ENCODE measurements at regions not wholly inside any gene's neighbourhood (a gene's known extent, or its start where the extent isn't known, plus 50 kb on each side); places are given as distances from the start of the nearest gene placed in this dataset.

- H3K9me1 ChIP-seq (ENCODE audit: control insufficient read depth, extremely low read depth, insufficient read depth, low read length) = no peaks in the 10 kb centered on the region
- no peaks in the 10 kb centered on the region for H3K79me2 ChIP-seq (ENCODE audit: control insufficient read depth, insufficient read depth, low read length)
- H4K20me1 ChIP-seq (ENCODE audit: control insufficient read depth, extremely low read depth, insufficient read depth, low read length) = no peaks in the 10 kb centered on the region
- dilution Hi-C loops (cut with MboI; ENCODE audit: extremely low pct_ligation_motif_present, low sequenced_read_pairs) = no loop called here
- no peak overlapping the region for H2AFZ ChIP-seq (ENCODE audit: control insufficient read depth, low read length)
- no peaks in the 10 kb centered on the region for H3K9me3 ChIP-seq (ENCODE audit: control insufficient read depth, low read depth, low read length)
- no peaks in the 10 kb centered on the region for H3K27me3 ChIP-seq (ENCODE audit: control insufficient read depth, extremely low read depth, insufficient read depth, low read length)
- H3K4me1 ChIP-seq (ENCODE audit: control insufficient read depth, extremely low read depth, insufficient read depth, low read length) = no peaks in the 10 kb centered on the region
- no peak overlapping the region for H3K9ac ChIP-seq (ENCODE audit: control insufficient read depth, extremely low read depth, insufficient read depth, low read length)
- H3K4me2 ChIP-seq (ENCODE audit: control insufficient read depth, extremely low read depth, insufficient read depth, low read depth, low read length) = no peak overlapping the region
- no peak for TF ChIP-seq CTCF (optimal IDR thresholded peaks at IDR 0.05 in 1 of 3, IDR thresholded peaks at IDR 0.05 in 1 of 3, conservative IDR thresholded peaks at IDR 0.05 in 1 of 3; ENCODE audit: extremely low read depth in 1 of 3, insufficient read depth in 2 of 3, low read length in 3 of 3)
- TF ChIP-seq EZH2 (IDR thresholded peaks at IDR 0.05; ENCODE audit: low read length) = no peak
- no peak overlapping the region for H3K4me3 ChIP-seq (ENCODE audit: control insufficient read depth in 2 of 3, extremely low read depth in 1 of 3, insufficient read depth in 2 of 3, low read depth in 1 of 3, low read length in 3 of 3)
- H3K36me3 ChIP-seq (ENCODE audit: control insufficient read depth in 2 of 2, extremely low read depth in 1 of 2, insufficient read depth in 2 of 2, low read length in 2 of 2) = no peaks in the 10 kb centered on the region
- DNase-seq (ENCODE audit: low read depth, low spot score) (no peak), FAIRE-seq (no peak)
- H3K27ac ChIP-seq (ENCODE audit: control insufficient read depth, insufficient read depth, low read length) = no peak overlapping the region
Measured at GRCh38 chr4:123190176-123190575, 206.4 kb upstream of the SPRY1 start.

- H3K36me3 ChIP-seq (ENCODE audit: control insufficient read depth in 2 of 2, extremely low read depth in 1 of 2, insufficient read depth in 2 of 2, low read length in 2 of 2) = no peaks in the 10 kb centered on the region
- no peak for FAIRE-seq
Measured at GRCh38 chr4:123191728-123192127, 204.9 kb upstream of the SPRY1 start.

More at GRCh38 chr4:123191728-123192127, 204.9 kb upstream of the SPRY1 start:
- Histone ChIP-seq H3K4me2 (ENCODE audit: control insufficient read depth, extremely low read depth, insufficient read depth, low read depth, low read length) (no peak overlapping the region), H2AFZ (ENCODE audit: control insufficient read depth, low read length) (no peak overlapping the region), H3K27ac (ENCODE audit: control insufficient read depth, insufficient read depth, low read length) (no peak overlapping the region), H3K9me3 (ENCODE audit: control insufficient read depth, low read depth, low read length) (no peaks in the 10 kb centered on the region), H4K20me1 (ENCODE audit: control insufficient read depth, extremely low read depth, insufficient read depth, low read length) (no peaks in the 10 kb centered on the region), H3K9ac (ENCODE audit: control insufficient read depth, extremely low read depth, insufficient read depth, low read length) (no peak overlapping the region), H3K9me1 (ENCODE audit: control insufficient read depth, extremely low read depth, insufficient read depth, low read length) (no peaks in the 10 kb centered on the region), H3K27me3 (ENCODE audit: control insufficient read depth, extremely low read depth, insufficient read depth, low read length) (no peaks in the 10 kb centered on the region), H3K4me3 (ENCODE audit: control insufficient read depth in 2 of 3, extremely low read depth in 1 of 3, insufficient read depth in 2 of 3, low read depth in 1 of 3, low read length in 3 of 3) (no peak overlapping the region), H3K79me2 (ENCODE audit: control insufficient read depth, insufficient read depth, low read length) (no peaks in the 10 kb centered on the region), H3K4me1 (ENCODE audit: control insufficient read depth, extremely low read depth, insufficient read depth, low read length) (no peaks in the 10 kb centered on the region)
- dilution Hi-C loops (cut with MboI; ENCODE audit: extremely low pct_ligation_motif_present, low sequenced_read_pairs) = no loop called here
- TF ChIP-seq CTCF (optimal IDR thresholded peaks at IDR 0.05 in 1 of 3, IDR thresholded peaks at IDR 0.05 in 1 of 3, conservative IDR thresholded peaks at IDR 0.05 in 1 of 3; ENCODE audit: extremely low read depth in 1 of 3, insufficient read depth in 2 of 3, low read length in 3 of 3) = no peak
- no peak for TF ChIP-seq EZH2 (IDR thresholded peaks at IDR 0.05; ENCODE audit: low read length)
- DNase-seq (ENCODE audit: low read depth, low spot score) = no peak

Measured in keratinocyte (primary cell).